Fibroblast of mammary gland (primary cell): ENCODE measurements at regions not wholly inside any gene's neighbourhood (a gene's known extent, or its start where the extent isn't known, plus 50 kb on each side); places are given as distances from the start of the nearest gene placed in this dataset.

Experiments used
- DNase-seq: peaks from one replicate; pipeline ENCODE4 v3.0.0-alpha.2; 2010; ENCODE audit warnings: low read depth
- H3K4me3 ChIP-seq: 2 replicates; pipeline ENCODE4 v1.5.1; 2011; ENCODE audit warnings: low read depth, mild to moderate bottlenecking, low read length, moderate library complexity; ENCODE audit not compliant: control insufficient read depth
- CTCF ChIP-seq: conservative IDR thresholded peaks from 2 replicates; pipeline ENCODE4 v1.5.1; 2011; ENCODE audit warnings: low read depth, low read length, inconsistent platforms; ENCODE audit not compliant: control insufficient read depth, insufficient read depth

GRCh38 chr1:192959657-192960186 lies 99.4 kb downstream of the UCHL5 start:
- no peak for DNase-seq
- TF ChIP-seq CTCF: no peak
- no peak overlapping the region for H3K4me3 ChIP-seq
